ENCODE measurements at regions not wholly inside any gene's neighbourhood (a gene's known extent, or its start where the extent isn't known, plus 50 kb on each side); places are given as distances from the start of the nearest gene placed in this dataset.
"Not testable (repeated sequence)": the region's sequence is repeated elsewhere in the genome, so short reads cannot be mapped to it uniquely, and the experiment has no call there.

DNA sequence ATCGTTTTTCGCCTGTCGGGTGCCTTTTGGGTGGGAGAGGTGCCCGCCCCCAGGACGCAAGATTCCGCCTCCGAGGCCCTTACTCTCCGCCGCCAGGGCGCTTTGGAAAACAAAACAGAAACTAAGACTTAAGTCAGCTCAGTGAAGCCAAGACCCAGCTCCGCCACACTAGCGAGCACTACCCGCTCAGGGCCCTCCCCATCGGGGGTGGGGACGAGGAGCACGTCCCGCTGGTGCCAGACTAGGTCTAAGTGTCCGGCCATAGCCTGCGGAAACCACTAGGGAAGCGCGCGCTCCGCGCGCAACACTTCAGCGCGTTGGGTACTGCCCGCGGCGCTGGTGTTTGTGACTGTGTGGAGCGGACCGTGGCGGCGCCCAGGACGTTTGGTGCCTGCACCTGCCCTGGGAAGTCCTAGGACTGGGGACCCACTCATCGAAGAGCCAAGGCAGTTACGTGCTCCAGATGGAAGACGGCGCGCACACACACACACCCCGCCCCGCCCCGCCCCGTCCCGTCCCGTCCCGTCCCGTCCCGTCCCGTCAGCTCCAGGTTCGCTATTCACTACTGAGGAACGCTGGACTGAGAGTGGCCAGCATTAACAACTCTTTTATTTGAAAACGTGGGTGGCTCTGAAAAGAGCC is 57.6 kb upstream of the BOLA1 start:
- not testable (repeated sequence) for DNase-seq

DNA sequence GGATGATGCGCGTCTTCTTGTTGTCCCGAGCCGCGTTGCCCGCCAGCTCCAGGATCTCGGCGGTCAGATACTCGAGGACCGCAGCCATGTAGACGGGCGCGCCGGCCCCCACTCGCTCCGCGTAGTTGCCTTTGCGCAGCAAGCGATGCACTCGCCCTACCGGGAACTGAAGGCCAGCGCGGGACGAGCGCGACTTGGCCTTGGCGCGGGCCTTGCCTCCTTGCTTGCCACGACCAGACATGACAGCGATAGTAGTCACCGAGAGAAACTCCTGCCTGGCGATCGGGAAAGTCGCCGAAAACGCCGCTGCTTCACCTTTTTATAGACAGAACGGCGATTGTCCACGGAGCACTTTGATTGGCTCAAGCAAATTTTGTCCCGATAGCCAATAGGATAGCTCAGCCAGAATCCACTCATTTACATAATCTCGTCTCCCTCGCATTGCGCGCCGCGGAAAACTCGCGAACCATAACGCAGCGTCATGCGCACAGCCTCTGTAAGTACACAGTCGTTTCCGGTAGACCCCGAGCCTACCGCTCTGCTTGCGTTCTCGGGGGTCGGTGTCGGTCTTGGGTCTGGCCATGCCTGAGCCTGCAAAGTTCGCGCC is 56.8 kb upstream of the BOLA1 start:
- not testable (repeated sequence) for DNase-seq

DNA sequence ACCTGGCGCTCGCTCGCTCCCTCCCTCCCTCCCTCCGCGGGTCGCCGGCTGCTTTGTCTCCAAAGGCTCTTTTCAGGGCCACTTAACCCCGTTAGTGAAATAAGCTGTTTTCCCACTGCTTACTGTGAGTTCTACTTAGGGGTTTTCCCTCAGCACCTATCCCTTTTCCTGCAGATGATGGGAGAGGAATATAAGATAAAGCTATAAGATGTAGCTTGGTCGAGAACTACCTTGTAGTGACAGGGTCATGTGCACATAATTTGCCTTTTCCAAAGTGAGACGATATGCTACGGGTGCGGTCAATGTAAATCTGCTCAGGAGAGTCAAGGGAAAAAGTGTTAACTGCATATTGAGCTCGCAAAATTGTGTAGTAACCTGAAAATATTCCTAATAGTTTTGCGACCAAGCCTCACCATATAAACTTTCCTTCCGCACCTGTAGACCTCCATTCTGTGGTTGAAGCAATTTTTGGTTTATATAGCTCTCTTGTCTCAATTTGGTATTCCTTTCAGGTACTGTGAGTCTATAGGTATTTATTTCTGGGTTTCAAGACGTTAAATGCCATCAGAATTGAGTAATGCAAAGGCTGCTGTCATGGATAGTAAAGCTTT is 55.8 kb upstream of the BOLA1 start:
- no peak for DNase-seq

DNA sequence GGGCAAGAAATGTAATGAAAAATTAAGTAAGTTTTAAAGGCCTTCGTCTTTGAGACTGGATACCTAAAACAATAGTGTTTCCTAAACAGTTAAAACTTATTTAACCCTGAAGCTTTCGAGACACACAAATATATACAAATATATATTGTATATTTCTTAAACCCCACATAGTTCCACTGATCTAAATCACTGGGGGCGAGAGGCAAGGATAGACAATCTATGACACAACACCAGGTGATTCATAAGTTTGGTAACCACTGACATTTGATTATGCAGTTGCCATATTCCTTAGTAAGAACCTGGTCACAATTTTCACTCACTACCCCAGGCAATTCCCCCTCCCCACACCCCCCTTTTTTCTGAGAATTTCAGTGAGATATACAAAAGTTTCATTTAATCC is 55.3 kb upstream of the BOLA1 start:
- DNase-seq: peak; percentile 6 to 12

DNA sequence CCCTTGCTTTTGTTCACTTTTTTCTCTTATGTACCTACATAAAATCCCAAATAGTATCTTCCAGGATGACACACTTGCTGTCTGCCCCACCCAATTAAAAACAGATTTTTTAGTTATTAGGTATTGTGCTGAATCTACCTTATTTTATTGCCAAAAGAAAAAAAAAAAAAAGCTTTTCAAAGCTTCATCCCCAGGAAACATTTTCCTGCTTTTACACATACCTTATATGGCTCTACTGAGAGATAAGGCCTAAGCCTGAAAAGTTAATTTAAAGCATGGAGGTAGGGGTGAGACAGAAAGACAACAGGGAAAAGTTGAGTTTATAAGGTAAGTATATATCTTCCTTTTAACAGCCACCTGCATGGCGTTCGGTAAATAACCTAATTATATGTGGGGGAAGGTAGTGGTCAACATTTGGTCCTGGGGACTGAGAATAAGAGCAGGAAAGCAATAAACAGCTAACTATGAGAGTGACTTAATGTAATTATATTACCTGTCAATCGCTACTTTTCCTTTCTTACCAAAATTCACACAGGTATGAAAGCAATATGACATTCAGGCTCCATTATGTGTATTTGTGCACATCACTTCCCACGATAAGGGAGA is 54.6 kb upstream of the BOLA1 start:
- no peak for DNase-seq

DNA sequence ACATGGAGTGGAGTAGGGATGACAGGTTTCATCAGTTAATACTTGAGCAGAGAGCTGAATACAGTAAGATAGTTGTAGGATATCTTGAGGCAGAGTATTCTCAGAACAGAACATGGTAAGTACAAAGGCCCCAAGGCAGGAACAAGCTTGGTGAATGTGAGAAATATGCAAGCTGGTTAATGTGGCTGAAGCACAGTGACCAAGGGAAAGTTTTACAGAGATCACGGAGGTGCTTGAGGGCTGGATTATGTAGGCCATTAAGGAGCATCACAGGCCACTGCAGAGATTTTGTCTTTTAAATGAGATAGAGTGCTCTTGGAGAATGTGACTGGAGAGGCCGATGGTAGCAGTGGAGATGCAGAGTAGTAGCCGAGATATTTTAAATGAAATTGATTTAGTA is 54.0 kb upstream of the BOLA1 start:
- no peak for DNase-seq

DNA sequence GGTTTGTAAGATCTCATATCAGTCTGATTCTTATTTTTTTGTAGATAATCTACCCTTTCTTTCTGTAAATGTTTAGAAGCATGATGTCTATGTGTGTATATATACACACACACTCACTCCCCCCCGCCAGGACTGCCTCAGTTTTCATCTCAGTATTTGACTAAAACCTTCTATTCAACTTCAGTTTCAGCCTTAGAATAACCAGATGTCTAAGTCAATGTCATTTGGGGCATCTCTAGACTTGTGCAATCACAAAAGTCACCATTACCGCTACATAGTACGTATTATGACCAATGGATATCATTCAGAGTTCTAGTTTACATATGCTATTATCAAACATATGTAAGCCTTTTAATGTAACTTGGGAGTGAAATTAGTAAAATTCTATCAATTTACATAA is 53.3 kb upstream of the BOLA1 start:
- no peak for DNase-seq

DNA sequence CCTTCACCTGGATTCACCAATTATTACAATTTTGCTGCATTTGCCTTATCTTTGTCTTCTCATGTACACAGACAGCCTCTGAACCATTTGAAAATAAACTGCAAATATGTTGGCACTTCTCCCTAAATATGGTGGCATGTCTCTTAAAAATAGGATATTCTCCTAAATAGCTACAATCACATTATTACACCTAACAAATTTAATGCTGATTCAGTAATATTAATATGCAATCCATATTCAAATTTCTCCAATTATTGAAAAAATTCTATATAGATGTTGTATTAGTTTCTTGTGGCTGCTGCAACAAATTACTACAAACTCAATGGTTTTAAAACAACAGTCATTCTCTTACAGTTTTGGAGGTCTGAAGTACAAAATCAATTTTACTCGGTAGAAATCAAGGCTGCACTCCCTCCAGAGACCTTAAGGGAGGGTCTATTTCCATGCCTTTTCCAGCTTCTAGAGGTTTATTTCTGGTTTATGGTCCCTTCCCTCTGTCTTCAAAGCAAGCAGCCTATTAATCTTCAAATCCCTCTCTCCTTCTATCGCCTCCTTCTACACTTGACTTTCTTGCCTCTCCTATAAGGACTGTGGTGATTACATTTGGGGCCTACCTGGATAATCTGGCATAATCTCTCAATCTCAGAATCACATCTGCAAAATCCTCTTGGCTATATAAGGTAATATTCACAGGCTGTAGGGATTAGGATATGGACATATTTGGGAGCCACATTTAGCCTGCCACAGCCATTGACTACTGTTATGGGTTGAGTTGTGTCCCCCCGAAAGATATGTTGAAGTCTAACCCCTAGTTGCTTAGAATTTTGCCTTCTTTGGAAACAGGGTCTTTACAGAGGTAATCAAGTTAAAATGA is 52.5 kb upstream of the BOLA1 start:
- DNase-seq: no peak

DNA sequence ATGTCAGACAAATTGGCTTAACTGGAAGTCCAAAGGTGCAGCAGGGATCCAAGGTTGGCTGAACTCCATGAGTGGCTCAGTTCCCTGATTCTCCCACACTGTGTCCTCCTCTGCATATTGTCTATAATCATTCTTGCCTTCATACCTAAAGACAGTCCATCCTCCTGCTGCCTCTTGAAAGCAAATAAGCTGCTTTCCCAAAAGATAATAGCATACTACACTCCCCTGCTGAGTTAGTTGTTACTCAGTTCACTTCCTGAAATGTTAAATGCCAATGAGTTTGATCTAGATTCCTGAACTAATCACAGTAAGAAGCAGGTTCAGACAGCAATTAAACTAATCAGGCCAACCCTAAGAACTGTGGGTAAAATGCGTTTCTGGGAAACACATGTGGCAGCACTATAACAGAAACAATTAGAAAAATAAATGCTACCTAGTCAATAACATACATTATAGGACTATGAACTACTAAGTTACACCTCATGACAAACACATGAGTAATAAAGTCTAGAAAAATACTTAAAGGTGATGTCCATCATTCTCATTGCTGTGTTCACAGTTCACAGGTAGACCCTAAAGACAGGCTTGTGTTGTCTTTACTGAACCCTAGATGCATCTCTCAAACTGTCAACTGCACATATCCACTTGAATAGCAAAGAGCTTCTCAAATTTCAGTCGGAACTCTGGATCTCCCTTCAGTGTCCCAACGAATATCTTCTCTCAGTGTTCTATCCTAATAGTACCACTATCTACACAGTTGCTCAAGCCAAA is 50.8 kb upstream of the BOLA1 start:
- no peak for DNase-seq

DNA sequence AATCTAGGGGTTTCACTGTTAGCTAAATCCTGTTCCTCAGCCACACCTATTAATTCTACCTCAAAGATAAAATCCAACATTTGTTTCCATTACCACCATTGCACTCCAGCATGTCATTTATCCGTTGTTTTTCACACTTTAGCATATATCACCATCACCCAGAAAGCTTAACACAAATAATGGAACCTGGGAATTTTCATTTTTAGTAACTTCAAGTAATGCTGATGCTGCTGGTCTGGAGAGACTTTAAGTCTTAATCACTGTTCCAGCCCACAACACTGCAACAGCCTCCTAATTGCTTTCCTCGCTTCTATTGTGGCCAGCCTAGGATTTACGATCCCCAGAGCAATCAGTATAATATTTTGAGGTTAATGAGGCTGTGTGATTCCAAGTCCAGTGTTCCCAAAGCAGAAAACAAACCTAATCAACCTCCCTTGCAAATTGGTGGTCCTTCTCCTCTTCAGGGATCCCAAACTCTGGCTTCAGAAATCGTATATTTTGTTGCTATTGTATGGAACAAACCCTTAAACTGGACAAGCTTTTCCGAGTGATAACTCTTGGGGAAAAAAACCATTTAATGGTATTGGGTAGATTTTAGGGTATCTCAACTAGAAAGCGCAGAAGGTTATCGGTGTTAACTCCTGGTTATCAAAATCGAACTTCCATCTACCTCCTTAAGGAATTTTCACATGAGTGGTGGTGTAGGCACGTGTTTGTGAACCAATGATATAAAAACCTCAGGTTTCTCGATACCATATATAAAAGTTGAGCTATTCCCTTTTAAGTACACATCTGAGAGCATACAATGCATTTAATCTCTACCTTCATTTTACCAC is 50.0 kb upstream of the BOLA1 start:
- DNase-seq: no peak
